ENCODE measurements at regions not wholly inside any gene's neighbourhood (a gene's known extent, or its start where the extent isn't known, plus 50 kb on each side); places are given as distances from the start of the nearest gene placed in this dataset.

GRCh38 chr3:144362126-144362525, 390.5 kb downstream of the DIPK2A start:
- no peaks in the 10 kb centered on the region for H3K4me1 ChIP-seq (ENCODE audit: insufficient read depth, low read length)
- no peak for DNase-seq (ENCODE audit: insufficient read length, low spot score, missing footprints)

GRCh38 chr3:144363856-144364255, 392.2 kb downstream of the DIPK2A start:
- Histone ChIP-seq H2AFZ (ENCODE audit: low read length) (no peak overlapping the region), H3K4me3 (ENCODE audit: insufficient read depth, low read length) (no peak overlapping the region), H4K20me1 (ENCODE audit: insufficient read depth, low read length) (no peaks in the 10 kb centered on the region), H3K4me1 (ENCODE audit: insufficient read depth, low read length) (no peaks in the 10 kb centered on the region), H3K27me3 (ENCODE audit: insufficient read depth, low read length) (no peaks in the 10 kb centered on the region), H3K36me3 (ENCODE audit: insufficient read depth, low read length) (no peaks in the 10 kb centered on the region), H3K27ac (ENCODE audit: low read depth, low read length) (no peak overlapping the region), H3K4me2 (ENCODE audit: insufficient read depth, low read length) (no peak overlapping the region), H3K9me3 (ENCODE audit: low read depth, low read length) (no peaks in the 10 kb centered on the region), H3K79me2 (ENCODE audit: insufficient read depth, low read length) (no peaks in the 10 kb centered on the region)
- DNase-seq (ENCODE audit: insufficient read length, low spot score, missing footprints), result no peak
- TF ChIP-seq CTCF (IDR thresholded peaks at IDR 0.05; ENCODE audit: extremely low read depth, low read depth, low read length), result no peak

More at GRCh38 chr3:144362126-144362525, 390.5 kb downstream of the DIPK2A start:
- H3K36me3 ChIP-seq (ENCODE audit: insufficient read depth, low read length), result no peaks in the 10 kb centered on the region
- H3K4me2 ChIP-seq (ENCODE audit: insufficient read depth, low read length), result no peak overlapping the region
- no peak overlapping the region for H3K4me3 ChIP-seq (ENCODE audit: insufficient read depth, low read length)
- no peak overlapping the region for H2AFZ ChIP-seq (ENCODE audit: low read length)
- no peaks in the 10 kb centered on the region for H4K20me1 ChIP-seq (ENCODE audit: insufficient read depth, low read length)
- no peaks in the 10 kb centered on the region for H3K9me3 ChIP-seq (ENCODE audit: low read depth, low read length)
- no peak for TF ChIP-seq CTCF (IDR thresholded peaks at IDR 0.05; ENCODE audit: extremely low read depth, low read depth, low read length)
- no peaks in the 10 kb centered on the region for H3K79me2 ChIP-seq (ENCODE audit: insufficient read depth, low read length)
- no peak overlapping the region for H3K27ac ChIP-seq (ENCODE audit: low read depth, low read length)
- no peaks in the 10 kb centered on the region for H3K27me3 ChIP-seq (ENCODE audit: insufficient read depth, low read length)

GRCh38 chr3:144364737-144365136, 393.1 kb downstream of the DIPK2A start:
- no peaks in the 10 kb centered on the region for H3K36me3 ChIP-seq (ENCODE audit: insufficient read depth, low read length)
- DNase-seq (ENCODE audit: insufficient read length, low spot score, missing footprints), result no peak
- no peaks in the 10 kb centered on the region for H4K20me1 ChIP-seq (ENCODE audit: insufficient read depth, low read length)
- no peak overlapping the region for H3K4me2 ChIP-seq (ENCODE audit: insufficient read depth, low read length)
- H3K79me2 ChIP-seq (ENCODE audit: insufficient read depth, low read length), result no peaks in the 10 kb centered on the region
- no peaks in the 10 kb centered on the region for H3K4me1 ChIP-seq (ENCODE audit: insufficient read depth, low read length)
- no peak for TF ChIP-seq CTCF (IDR thresholded peaks at IDR 0.05; ENCODE audit: extremely low read depth, low read depth, low read length)
- H3K27ac ChIP-seq (ENCODE audit: low read depth, low read length), result no peak overlapping the region
- no peak overlapping the region for H2AFZ ChIP-seq (ENCODE audit: low read length)
- H3K4me3 ChIP-seq (ENCODE audit: insufficient read depth, low read length), result no peak overlapping the region
- H3K27me3 ChIP-seq (ENCODE audit: insufficient read depth, low read length), result no peaks in the 10 kb centered on the region
- H3K9me3 ChIP-seq (ENCODE audit: low read depth, low read length), result no peaks in the 10 kb centered on the region

- Histone ChIP-seq H3K79me2 (ENCODE audit: insufficient read depth, low read length) (no peaks in the 10 kb centered on the region), H3K36me3 (ENCODE audit: insufficient read depth, low read length) (no peaks in the 10 kb centered on the region), H3K4me3 (ENCODE audit: insufficient read depth, low read length) (no peak overlapping the region), H3K4me1 (ENCODE audit: insufficient read depth, low read length) (no peaks in the 10 kb centered on the region), H2AFZ (ENCODE audit: low read length) (no peak overlapping the region), H3K27me3 (ENCODE audit: insufficient read depth, low read length) (no peaks in the 10 kb centered on the region), H3K27ac (ENCODE audit: low read depth, low read length) (no peak overlapping the region), H3K9me3 (ENCODE audit: low read depth, low read length) (no peaks in the 10 kb centered on the region), H4K20me1 (ENCODE audit: insufficient read depth, low read length) (no peaks in the 10 kb centered on the region), H3K4me2 (ENCODE audit: insufficient read depth, low read length) (no peak overlapping the region)
- TF ChIP-seq CTCF (IDR thresholded peaks at IDR 0.05; ENCODE audit: extremely low read depth, low read depth, low read length), result no peak
- DNase-seq (ENCODE audit: insufficient read length, low spot score, missing footprints), result peak; percentile 1
Observed at GRCh38 chr3:144369129-144369879, 397.7 kb downstream of the DIPK2A start.

All from osteoblast (primary cell).